ENCODE measurements at regions not wholly inside any gene's neighbourhood (a gene's known extent, or its start where the extent isn't known, plus 50 kb on each side); places are given as distances from the start of the nearest gene placed in this dataset.
"Not testable (repeated sequence)": the region's sequence is repeated elsewhere in the genome, so short reads cannot be mapped to it uniquely, and the experiment has no call there.

DNA sequence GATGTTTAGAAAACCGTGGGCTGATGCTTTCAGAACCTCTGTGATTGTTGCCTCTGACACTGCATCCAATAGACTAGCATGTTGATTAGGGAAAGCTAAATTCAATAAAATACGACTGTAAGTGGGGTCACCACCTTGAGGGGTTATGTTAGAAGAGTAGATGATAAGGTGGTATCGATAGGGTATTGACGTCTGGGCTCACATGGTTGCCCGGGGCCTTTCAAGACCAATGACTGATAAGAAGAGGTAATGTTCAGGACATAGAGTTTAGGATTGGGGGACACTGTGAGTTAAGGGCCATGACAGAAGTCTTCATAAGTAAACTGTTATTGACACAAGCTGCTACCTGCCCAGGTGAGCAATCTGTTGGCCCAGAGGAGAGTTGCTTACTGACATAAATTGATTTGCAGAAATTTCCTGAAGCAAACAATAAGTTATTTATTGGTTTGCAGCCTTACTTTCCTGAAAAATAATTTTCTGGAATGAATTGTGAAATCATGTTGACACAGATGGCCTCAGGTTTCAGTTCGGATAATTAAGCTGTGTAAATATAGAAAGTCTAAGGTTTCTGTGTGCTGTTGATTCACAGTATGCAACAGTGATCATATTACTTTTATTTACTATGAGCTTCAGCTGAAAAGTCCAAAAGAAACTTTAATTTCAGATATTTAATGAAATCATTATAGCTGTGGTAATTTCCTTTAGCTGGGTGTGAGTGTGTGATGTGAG lies 289.9 kb upstream of the PRSS16 start:
- DNase-seq (ENCODE audit: low spot score), result peak; percentile 10

DNA sequence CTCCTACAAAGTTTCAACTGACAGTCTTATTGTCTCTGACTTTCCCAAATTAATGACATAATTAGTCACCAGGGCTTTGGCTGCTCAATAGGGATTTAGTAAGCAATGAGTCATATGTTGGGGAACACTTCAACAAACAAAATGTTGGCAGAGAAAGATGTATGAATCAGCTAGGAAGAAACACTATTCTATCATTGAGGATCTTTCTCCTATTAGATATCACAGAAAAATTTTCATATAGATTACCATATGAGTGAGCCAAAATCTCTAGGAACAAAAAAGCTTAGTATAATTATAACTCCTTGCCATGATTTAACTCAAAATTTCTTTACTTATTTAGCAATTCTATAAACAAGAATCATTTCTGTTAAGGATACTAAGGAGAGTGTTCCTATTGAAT lies 286.3 kb upstream of the PRSS16 start:
- DNase-seq (ENCODE audit: low spot score), result not testable (repeated sequence)

DNA sequence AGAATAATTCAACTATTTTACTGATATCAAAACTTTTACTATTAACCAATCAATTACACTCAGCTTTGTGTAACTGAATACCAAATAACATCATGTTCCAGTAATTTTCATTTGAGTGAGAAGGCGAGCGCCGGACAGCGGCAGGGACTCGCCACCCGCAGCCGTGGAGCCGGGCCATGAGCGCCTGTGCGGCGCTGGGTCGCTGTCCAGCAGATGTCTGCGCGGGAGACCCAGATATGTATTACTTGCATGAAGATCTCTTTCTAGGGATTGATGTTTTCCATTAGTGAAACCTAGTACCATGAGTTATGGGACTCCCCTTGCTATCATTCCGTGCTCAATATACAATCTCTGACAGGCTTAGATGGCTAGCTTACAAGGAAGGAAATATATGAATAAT lies 245.1 kb upstream of the PRSS16 start:
- DNase-seq (ENCODE audit: low spot score), result no peak

DNA sequence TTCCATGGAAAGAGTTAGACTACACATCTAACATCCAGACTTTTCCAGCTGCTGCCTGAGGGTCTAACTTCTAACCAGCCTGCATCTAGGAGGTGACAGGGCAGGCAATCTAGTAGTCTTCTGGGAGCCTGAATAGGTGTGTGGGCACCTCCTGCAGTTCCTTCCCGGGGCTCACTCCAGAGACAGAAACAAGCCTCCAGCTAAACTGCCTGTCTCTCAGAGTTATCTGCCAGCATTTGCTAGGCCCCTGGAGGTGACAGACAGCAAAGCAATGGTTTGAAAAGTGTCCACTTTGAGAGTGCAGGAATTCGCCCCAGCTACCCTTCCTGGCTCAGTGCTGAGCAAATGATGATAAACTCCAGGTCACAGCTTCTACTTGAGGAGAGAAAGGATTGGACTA lies 240.5 kb upstream of the PRSS16 start:
- DNase-seq (ENCODE audit: low spot score), result no peak

GRCh38 chr6:27008613-27009012 lies 238.9 kb upstream of the PRSS16 start:
- not testable (repeated sequence) for DNase-seq (ENCODE audit: low spot score)

DNA sequence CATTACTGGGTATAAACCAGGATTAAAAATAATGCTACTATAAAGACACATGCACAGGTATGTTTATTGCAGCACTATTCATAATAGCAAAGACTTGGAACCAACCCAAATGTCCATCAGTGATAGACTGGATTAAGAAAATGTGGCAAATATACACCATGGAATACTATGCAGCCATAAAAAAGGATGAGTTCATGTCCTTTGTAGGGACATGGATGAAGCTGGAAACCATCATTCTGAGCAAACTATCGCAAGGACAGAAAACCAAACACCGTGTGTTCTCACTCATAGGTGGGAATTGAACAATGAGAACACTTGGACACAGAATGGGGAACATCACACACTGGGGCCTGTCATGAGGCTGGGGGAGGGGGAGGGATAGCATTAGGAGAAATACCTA lies 233.4 kb upstream of the PRSS16 start:
- DNase-seq (ENCODE audit: low spot score), result not testable (repeated sequence)

GRCh38 chr6:27016689-27017088 lies 230.8 kb upstream of the PRSS16 start:
- no peak for DNase-seq (ENCODE audit: low spot score)

- DNase-seq (ENCODE audit: low spot score), result not testable (repeated sequence)
Observed at GRCh38 chr6:27018401-27018800, 229.1 kb upstream of the PRSS16 start.

- DNase-seq (ENCODE audit: low spot score), result peak; percentile 88
Observed at GRCh38 chr6:27019651-27020552, 227.6 kb upstream of the PRSS16 start.

DNA sequence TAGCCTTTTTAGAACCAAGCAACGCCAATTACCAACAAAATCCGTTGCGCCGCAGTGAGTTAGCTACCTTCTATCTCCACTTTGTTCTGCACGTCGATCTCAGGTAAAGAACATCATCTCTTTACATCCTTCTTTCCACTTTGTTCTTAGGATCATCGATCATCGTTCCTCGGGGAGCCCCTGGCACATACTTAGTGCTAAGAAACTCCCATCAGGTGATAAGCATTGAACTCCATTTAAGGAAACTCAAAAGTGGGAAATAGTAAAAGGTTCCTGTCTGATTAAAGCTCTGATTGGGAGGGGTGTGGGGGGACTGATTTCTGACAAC lies 227.0 kb upstream of the PRSS16 start:
- DNase-seq (ENCODE audit: low spot score), result no peak

DNA sequence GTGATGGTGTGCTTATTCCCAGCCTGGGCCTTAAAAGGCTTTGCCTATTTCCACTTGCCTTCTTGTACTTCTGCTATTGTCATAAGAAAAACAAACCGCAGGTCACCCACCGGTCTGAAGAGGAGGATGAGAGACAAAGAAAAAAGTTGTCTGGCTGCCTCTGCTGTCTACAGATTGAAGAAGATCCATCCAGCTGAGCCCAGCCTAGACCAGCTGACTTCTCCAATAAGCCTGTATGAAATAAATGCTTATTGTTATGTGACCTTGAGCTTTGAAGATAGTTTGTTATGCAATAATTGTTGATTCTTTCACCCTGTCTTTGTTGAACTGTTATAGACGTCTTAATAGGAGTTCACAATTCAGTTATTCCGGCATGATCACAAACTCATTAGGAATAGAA lies 223.8 kb upstream of the PRSS16 start:
- no peak for DNase-seq (ENCODE audit: low spot score)

GRCh38 chr6:27025351-27025750 lies 222.2 kb upstream of the PRSS16 start:
- no peak for DNase-seq (ENCODE audit: low spot score)

DNA sequence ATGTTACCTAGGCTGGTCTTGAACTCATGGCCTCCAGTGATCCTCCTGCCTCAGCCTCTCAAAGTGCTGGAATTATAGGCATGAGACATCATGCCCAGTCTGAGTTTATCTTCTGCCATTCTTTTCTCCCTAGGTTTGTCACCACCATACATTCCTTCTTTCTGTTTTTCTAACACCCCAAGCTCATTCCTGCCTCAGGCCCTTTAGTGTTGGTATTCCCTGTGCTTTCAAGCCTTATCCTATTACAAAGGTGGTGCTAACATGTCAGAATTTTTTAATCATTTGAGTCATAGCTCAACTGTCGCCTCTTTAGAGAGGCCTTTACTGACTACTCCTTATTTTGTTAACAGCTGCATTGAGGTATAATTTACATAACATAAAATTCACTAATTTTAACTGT lies 221.1 kb upstream of the PRSS16 start:
- DNase-seq (ENCODE audit: low spot score), result no peak

DNA sequence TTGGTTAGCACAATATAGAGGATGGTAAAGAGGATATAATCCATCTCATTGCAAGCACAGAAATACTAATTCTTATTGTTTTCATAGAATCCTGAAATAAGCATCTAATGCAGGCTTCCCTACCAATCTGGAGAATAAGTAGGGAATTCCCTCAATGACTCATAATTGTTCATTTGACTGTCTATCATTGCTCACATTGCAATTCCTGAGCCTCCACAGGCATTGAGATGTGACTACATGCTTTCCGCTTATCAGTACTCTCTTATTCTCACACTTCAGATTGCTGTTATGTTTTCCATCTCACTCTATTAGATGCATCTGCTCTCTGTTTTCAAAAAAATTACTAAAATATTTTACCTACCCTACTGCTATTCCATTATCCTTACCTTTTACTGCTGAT lies 216.2 kb upstream of the PRSS16 start:
- DNase-seq (ENCODE audit: low spot score), result no peak

GRCh38 chr6:27038498-27038897 lies 209.0 kb upstream of the PRSS16 start:
- no peak for DNase-seq (ENCODE audit: low spot score)

DNA sequence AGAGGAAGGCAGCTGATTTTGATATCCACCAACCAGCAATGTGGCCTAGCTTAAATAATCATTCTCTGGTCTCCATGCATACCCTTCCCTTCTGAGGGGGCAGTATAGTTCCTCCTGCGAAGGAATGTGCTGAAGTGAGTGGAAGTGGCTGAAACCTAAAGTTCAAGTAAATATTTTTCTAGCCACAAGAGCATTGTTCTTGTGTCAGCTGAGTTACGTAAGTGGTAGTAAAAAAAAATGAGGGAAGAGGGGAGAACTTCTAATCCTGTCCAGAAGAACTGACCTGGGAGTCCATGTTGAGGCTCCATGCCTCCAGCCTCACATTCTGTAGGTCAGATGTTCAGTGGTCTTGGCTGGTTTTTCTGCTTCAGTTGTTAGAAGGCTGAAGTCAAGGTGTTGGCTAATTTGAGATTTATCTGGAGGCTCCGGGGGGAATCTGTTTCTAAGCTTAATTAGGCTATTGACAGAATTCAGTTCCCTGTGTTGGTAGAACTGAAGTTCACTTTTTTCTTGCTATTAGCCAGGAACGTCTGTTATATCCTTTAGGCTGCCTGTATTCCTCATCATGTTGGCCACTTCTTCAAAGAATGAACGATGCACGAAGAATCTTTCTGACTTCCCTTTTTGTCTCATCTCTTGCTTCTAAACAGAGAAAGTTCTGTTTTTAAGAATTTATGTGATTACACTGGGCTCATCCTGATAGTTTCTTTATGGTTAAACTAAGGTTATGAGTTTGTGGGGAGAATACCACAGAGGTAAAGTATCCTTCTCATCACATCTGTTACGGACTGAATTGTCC lies 207.1 kb upstream of the PRSS16 start:
- DNase-seq (ENCODE audit: low spot score), result no peak

DNA sequence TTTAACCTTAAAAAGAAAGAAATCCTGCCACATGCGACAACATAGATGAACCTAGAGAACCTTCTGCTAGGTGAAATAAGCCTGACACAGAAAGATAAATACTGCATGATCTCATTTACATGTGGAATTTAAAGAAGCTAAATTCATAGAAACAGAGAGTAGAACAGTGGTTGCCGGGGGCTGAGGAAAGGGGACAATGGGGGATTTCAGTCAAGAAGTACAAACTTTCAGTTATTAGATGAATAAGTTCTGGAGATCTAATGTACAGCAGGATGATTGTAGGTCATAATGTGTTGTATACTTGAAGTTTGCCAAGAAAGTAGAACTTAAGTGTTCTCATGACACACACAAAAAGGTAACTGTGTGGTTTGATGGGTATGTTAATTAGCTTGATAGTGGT lies 204.3 kb upstream of the PRSS16 start:
- no peak for DNase-seq (ENCODE audit: low spot score)

- DNase-seq (ENCODE audit: low spot score), result not testable (repeated sequence)
Observed at GRCh38 chr6:27045131-27045530, 202.4 kb upstream of the PRSS16 start.

DNA sequence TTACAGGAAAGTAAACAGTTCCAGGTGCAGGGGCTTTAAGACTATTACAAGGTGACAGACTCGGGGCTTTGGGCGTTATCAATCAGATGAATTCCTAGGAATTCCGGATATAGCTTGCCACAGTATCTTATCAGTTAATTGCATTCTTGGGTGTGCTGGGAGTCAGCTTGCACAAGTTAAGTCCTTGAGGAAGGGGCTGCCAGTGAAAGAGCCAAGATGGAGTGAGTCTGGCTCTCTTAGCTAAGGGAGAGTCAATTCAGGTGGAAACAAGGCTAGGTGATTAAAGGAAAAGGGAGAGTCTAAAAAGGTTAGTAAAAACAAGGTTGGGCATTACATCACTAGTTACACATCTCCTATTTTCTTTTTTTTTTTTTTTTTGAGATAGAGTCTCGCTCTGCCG lies 199.8 kb upstream of the PRSS16 start:
- not testable (repeated sequence) for DNase-seq (ENCODE audit: low spot score)

DNA sequence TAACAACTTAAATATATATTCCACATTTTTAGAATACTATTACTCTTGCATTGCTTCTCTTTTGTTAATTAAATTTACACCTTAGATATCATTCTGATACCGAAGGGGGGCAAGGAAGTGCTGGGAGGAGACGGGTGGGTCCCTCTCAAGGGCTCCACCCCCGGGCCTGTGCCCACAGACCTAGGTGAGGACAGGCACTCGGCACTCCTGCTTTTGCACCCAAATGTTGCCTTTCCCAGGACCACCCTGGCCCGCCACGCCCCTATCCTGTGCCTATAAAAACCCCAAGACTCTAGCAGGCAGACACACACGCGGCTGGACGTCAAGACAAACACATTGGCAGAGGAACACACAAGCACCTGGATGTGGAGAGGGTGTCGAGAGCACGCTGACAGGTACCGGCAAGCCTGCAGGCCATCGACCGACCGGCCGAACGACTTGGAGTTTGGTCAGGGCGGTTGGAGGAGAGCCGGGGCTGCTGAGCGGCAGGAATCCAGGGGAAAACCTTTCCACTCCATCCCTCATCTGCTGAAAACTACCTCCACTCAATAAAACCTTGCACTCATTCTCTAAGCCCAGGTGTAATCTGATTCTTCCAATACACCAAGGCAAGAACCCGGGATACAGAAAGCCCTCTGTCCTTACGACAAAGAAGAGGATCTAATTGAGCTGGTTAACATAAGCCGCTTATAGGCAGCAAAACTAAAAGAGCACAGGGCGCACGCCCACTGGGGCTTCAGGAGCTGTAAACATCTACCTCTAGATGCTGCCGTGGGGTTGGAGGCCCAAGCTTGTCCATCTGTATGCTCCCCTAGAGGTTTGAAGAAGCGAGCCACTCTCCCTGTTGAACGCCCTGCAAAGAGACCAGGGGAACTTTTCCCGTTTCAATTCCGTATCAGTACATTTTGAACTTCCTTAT lies 197.4 kb upstream of the PRSS16 start:
- no peak for DNase-seq (ENCODE audit: low spot score)

DNA sequence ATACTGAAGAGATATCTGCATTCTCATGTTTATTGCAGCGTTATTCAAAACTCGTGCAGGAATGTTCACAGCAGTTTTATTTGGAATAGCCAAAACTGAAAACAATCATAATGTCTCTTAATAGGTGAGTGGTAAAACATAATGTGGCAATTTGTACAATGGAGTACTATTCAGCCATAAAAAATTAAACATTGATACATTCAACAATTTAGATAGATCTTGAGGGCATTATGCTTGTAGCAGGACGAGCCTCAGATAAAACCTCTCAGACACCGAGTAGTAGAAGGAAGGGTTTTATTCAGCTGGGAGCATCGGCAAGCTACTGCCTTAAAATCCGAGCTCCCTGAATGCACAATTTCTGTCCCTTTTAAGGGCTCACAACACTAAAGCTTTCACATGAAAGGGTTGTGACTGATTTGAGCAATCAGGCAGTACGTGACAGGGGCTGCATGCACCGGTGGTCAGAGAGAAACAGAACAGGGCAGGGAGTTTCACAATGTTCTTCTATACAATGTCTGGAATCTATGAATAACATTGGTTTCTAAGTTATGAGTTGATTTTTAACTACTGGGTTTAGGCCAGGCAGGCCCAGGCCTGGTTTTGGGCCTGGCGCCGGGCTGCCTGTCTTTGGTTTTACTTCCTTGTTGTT lies 195.3 kb upstream of the PRSS16 start:
- DNase-seq (ENCODE audit: low spot score), result not testable (repeated sequence)

All from mucosa of gallbladder (tissue), 1 donor.